ENCODE measurements at regions not wholly inside any gene's neighbourhood (a gene's known extent, or its start where the extent isn't known, plus 50 kb on each side); places are given as distances from the start of the nearest gene placed in this dataset.

- peaks cover 10% of the 10 kb centered on the region for H3K9me3 ChIP-seq
- TF ChIP-seq CTCF (IDR thresholded peaks at IDR 0.05) = no peak
- DNase-seq (no peak), ATAC-seq (no peak)
- no peaks in the 10 kb centered on the region for H3K36me3 ChIP-seq (ENCODE audit: low read depth)
- no peak overlapping the region for H3K4me3 ChIP-seq
- intact Hi-C loops (cut with DNase I, micrococcal nuclease) = no loop called here
- no peaks in the 10 kb centered on the region for H3K4me1 ChIP-seq (ENCODE audit: low read depth)
These were observed 113.2 kb downstream of the CD164 start for GRCh38 chr6:109269057-109269456.

- Histone ChIP-seq H3K36me3 (ENCODE audit: low read depth) (no peaks in the 10 kb centered on the region), H3K4me3 (no peak overlapping the region), H3K4me1 (ENCODE audit: low read depth) (no peaks in the 10 kb centered on the region), H3K9me3 (peaks cover 10% of the 10 kb centered on the region)
- DNase-seq (no peak), ATAC-seq (no peak)
- intact Hi-C loops (cut with DNase I, micrococcal nuclease) = no loop called here
- TF ChIP-seq CTCF (IDR thresholded peaks at IDR 0.05) = no peak
These were observed 116.7 kb downstream of the CD164 start for GRCh38 chr6:109265530-109265929.

GRCh38 chr6:109263873-109264700, 118.2 kb downstream of the CD164 start:
- ATAC-seq = no peak
- Histone ChIP-seq H3K4me3 (no peak overlapping the region), H3K9me3 (peaks cover 8% of the 10 kb centered on the region), H3K36me3 (ENCODE audit: low read depth) (no peaks in the 10 kb centered on the region), H3K4me1 (ENCODE audit: low read depth) (no peaks in the 10 kb centered on the region)
- intact Hi-C loops (cut with DNase I, micrococcal nuclease) = no loop called here
- DNase-seq = no peak
- TF ChIP-seq CTCF (IDR thresholded peaks at IDR 0.05) = no peak

GRCh38 chr6:109262261-109262660, 120.0 kb downstream of the CD164 start:
- DNase-seq (no peak), ATAC-seq (no peak)
- no peaks in the 10 kb centered on the region for H3K4me1 ChIP-seq (ENCODE audit: low read depth)
- H3K4me3 ChIP-seq = no peak overlapping the region
- no peak for TF ChIP-seq CTCF (IDR thresholded peaks at IDR 0.05)
- no peaks in the 10 kb centered on the region for H3K9me3 ChIP-seq
- intact Hi-C loops (cut with DNase I, micrococcal nuclease) = no loop called here
- H3K36me3 ChIP-seq (ENCODE audit: low read depth) = no peaks in the 10 kb centered on the region

- no peak overlapping the region for H3K4me3 ChIP-seq
- peaks cover 4% of the 10 kb centered on the region for H3K4me1 ChIP-seq (ENCODE audit: low read depth)
- intact Hi-C loops (cut with DNase I, micrococcal nuclease) = no loop called here
- H3K9me3 ChIP-seq = no peaks in the 10 kb centered on the region
- ATAC-seq = no peak
- no peaks in the 10 kb centered on the region for H3K36me3 ChIP-seq (ENCODE audit: low read depth)
- DNase-seq = no peak
- no peak for TF ChIP-seq CTCF (IDR thresholded peaks at IDR 0.05)
These were observed 120.5 kb downstream of the CD164 start for GRCh38 chr6:109261811-109262210.

Measured in mucosa of descending colon (tissue), 3 donors.